ENCODE measurements at regions not wholly inside any gene's neighbourhood (a gene's known extent, or its start where the extent isn't known, plus 50 kb on each side); places are given as distances from the start of the nearest gene placed in this dataset.

DNA sequence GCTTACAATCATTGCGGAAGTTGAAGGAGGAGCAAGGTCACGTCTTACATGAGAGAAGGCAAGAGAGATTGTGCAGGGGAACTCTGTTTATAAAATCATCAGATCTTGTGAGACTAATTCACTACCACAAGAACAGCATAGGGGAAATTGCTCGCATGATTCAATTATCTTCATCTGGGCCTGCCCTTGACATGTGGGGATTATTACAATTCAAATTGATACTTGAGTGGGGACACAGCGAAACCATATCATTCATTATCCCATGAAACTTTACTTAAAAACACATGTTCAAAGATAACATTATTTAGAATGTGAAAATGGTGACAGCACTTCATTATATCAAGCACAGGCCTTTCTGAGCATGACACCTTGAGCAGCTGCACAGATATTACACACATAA is 1087.8 kb downstream of the C4orf33 start:
- H3K36me3 ChIP-seq (ENCODE audit: low read depth, missing control alignments) = no peaks in the 10 kb centered on the region
- H3K4me1 ChIP-seq = no peaks in the 10 kb centered on the region
- 64 to 69% methylated on average over 4 of the region's 4 CpGs for WGBS, 2 donors
- no peak overlapping the region for H3K27ac ChIP-seq
- H3K27me3 ChIP-seq = no peaks in the 10 kb centered on the region
- intact Hi-C loops (cut with DNase I; ENCODE audit: low total_unique reads) = no loop called here
- no peak for TF ChIP-seq POLR2A (IDR thresholded peaks at IDR 0.05)
- TF ChIP-seq, protein P1, sequence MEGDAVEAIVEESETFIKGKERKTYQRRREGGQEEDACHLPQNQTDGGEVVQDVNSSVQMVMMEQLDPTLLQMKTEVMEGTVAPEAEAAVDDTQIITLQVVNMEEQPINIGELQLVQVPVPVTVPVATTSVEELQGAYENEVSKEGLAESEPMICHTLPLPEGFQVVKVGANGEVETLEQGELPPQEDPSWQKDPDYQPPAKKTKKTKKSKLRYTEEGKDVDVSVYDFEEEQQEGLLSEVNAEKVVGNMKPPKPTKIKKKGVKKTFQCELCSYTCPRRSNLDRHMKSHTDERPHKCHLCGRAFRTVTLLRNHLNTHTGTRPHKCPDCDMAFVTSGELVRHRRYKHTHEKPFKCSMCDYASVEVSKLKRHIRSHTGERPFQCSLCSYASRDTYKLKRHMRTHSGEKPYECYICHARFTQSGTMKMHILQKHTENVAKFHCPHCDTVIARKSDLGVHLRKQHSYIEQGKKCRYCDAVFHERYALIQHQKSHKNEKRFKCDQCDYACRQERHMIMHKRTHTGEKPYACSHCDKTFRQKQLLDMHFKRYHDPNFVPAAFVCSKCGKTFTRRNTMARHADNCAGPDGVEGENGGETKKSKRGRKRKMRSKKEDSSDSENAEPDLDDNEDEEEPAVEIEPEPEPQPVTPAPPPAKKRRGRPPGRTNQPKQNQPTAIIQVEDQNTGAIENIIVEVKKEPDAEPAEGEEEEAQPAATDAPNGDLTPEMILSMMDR (IDR thresholded peaks at IDR 0.05) = no peak
- DNase-seq = no peak
- no peaks in the 10 kb centered on the region for H3K9me3 ChIP-seq
- H3K4me3 ChIP-seq = no peak overlapping the region

DNA sequence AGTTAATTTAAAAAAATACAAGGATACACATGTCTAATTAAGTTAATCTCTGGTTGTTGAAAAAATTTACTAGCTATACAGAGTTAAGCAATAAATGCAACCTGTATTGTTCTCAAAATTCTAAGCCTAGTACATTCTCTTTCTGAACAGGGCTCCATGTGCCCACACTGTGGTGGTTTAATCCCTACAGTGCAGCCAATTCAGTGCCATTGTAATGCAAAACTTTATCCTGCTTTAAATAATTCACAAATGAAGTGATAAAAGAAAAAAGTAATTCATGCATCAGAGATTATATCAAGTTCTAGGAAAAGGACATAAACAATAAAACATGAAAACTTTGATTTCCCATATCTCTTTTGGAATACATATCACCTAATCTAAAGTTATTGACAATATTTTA is 1089.2 kb downstream of the C4orf33 start:
- intact Hi-C loops (cut with DNase I; ENCODE audit: low total_unique reads) = no loop called here

DNA sequence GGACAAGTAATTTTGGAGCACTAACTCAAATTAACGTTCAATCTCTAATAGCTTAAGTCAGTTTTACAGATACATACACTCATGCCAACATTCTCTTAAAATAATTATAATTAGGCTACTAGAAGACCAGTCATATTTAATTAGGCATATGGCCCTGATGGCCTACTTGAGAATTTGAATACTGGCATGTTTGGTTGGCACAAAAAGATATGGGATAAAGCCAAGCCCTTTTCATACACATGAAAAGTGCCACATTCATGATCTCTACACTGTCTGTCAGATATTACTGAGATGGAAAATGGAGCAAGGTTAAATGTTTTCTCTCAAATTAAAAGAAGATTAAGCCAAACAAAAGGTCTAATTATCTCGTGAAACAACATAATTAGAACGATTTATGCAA is 1091.0 kb downstream of the C4orf33 start:
- no peak overlapping the region for H3K4me3 ChIP-seq
- no peak overlapping the region for H3K27ac ChIP-seq
- DNase-seq = no peak
- no peaks in the 10 kb centered on the region for H3K36me3 ChIP-seq (ENCODE audit: low read depth, missing control alignments)
- no peak for TF ChIP-seq POLR2A (IDR thresholded peaks at IDR 0.05)
- TF ChIP-seq, protein P1 (IDR thresholded peaks at IDR 0.05) = no peak
- H3K4me1 ChIP-seq = no peaks in the 10 kb centered on the region
- intact Hi-C loops (cut with DNase I; ENCODE audit: low total_unique reads) = no loop called here
- H3K9me3 ChIP-seq = no peaks in the 10 kb centered on the region
- H3K27me3 ChIP-seq = no peaks in the 10 kb centered on the region
- WGBS, 2 donors = 66 to 73% methylated on average over 3 of the region's 3 CpGs

More for the DNA sequence above, 1089.2 kb downstream of the C4orf33 start:
- H3K9me3 ChIP-seq = no peaks in the 10 kb centered on the region
- H3K4me3 ChIP-seq = no peak overlapping the region
- no peak for DNase-seq
- H3K27ac ChIP-seq = no peak overlapping the region
- no peaks in the 10 kb centered on the region for H3K4me1 ChIP-seq
- no peaks in the 10 kb centered on the region for H3K36me3 ChIP-seq (ENCODE audit: low read depth, missing control alignments)
- no peaks in the 10 kb centered on the region for H3K27me3 ChIP-seq
- no peak for TF ChIP-seq POLR2A (IDR thresholded peaks at IDR 0.05)
- TF ChIP-seq, protein P1 (IDR thresholded peaks at IDR 0.05) = no peak

DNA sequence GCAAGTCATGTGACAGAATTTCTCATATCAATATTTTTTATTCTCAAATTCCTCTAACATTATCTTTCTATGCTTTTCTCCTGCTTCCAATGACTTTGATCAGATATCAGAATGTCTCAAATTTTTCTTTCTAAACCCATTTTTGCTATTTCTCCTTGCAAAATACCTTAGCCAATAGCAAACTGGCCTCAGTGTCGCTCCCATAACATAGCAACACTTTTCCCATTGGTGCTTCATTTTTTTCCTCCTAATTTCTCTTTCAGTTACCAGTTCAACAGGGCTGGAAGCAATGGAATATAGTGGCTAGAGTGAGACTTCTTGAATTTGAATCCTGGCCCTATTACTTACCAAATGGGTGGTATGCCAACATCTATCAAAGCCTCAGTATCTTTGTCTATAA is 1091.6 kb downstream of the C4orf33 start:
- H3K27ac ChIP-seq = no peak overlapping the region
- no peak for TF ChIP-seq POLR2A (IDR thresholded peaks at IDR 0.05)
- TF ChIP-seq, protein P1 (IDR thresholded peaks at IDR 0.05) = no peak
- DNase-seq = no peak
- no peaks in the 10 kb centered on the region for H3K36me3 ChIP-seq (ENCODE audit: low read depth, missing control alignments)
- WGBS, 2 donors = 96% methylated on average over 1 of the region's 1 CpG
- no peaks in the 10 kb centered on the region for H3K27me3 ChIP-seq
- intact Hi-C loops (cut with DNase I; ENCODE audit: low total_unique reads) = no loop called here
- no peak overlapping the region for H3K4me3 ChIP-seq
- no peaks in the 10 kb centered on the region for H3K9me3 ChIP-seq
- no peaks in the 10 kb centered on the region for H3K4me1 ChIP-seq

DNA sequence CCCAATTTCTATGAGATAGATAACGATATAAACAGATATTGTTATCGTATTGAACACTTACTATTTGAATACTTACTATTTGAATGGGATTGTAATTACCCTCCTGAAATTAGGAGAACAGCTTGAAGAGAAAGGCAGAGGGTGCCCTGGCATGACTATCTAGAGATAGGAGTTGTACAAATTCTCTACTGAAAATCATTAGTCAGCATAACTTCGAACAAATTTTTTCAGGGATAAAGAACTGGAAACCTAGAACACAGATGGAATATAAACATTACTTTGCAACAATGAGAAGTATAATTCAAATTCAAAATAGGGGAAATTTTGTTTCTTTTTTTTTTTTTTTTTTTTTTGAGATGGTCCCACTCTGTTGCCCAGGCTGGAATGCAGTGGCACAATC is 1096.8 kb downstream of the C4orf33 start:
- Histone ChIP-seq H3K9me3 (no peaks in the 10 kb centered on the region), H3K27me3 (no peaks in the 10 kb centered on the region), H3K4me1 (no peaks in the 10 kb centered on the region), H3K4me3 (no peak overlapping the region), H3K27ac (no peak overlapping the region), H3K36me3 (ENCODE audit: low read depth, missing control alignments) (no peaks in the 10 kb centered on the region)
- intact Hi-C loops (cut with DNase I; ENCODE audit: low total_unique reads) = no loop called here
- 91% methylated on average over 3 of the region's 3 CpGs for WGBS, 2 donors
- no peak for TF ChIP-seq POLR2A (IDR thresholded peaks at IDR 0.05)
- TF ChIP-seq, protein P1 (IDR thresholded peaks at IDR 0.05) = no peak
- DNase-seq = no peak

All from testis (tissue), 2 donors.